HEK293T (cell line): ENCODE measurements at regions not wholly inside any gene's neighbourhood (a gene's known extent, or its start where the extent isn't known, plus 50 kb on each side); places are given as distances from the start of the nearest gene placed in this dataset.

Experiments used
- FOXA1 ChIP-seq: fragments of 450-650 bp; IDR thresholded peaks from 2 replicates; pipeline ENCODE4 v1.6.1; 2016; ENCODE audit warnings: mild to moderate bottlenecking
- FOXK2 ChIP-seq: fragments of 450-650 bp; IDR thresholded peaks from 2 replicates; pipeline ENCODE4 v1.6.1; 2016; ENCODE audit warnings: mild to moderate bottlenecking
- FOXM1 ChIP-seq: fragments of 450-650 bp; IDR thresholded peaks from 2 replicates; pipeline ENCODE4 v1.6.1; 2017; ENCODE audit warnings: mild to moderate bottlenecking, borderline replicate concordance
- PKNOX1 ChIP-seq: fragments of 450-650 bp; IDR thresholded peaks from 2 replicates; pipeline ENCODE4 v1.6.1; 2016
- SP1 ChIP-seq: fragments of 450-650 bp; IDR thresholded peaks from 2 replicates; pipeline ENCODE4 v1.6.1; 2017

- TF ChIP-seq PKNOX1 = no peak
- TF ChIP-seq FOXA1 = no peak
- no peak for TF ChIP-seq SP1
- TF ChIP-seq FOXK2 = no peak
- no peak for TF ChIP-seq FOXM1
These were observed 168.6 kb downstream of the HAPSTR1 start for GRCh38 chr16:9259914-9260608.
